ENCODE measurements at regions not wholly inside any gene's neighbourhood (a gene's known extent, or its start where the extent isn't known, plus 50 kb on each side); places are given as distances from the start of the nearest gene placed in this dataset.

DNA sequence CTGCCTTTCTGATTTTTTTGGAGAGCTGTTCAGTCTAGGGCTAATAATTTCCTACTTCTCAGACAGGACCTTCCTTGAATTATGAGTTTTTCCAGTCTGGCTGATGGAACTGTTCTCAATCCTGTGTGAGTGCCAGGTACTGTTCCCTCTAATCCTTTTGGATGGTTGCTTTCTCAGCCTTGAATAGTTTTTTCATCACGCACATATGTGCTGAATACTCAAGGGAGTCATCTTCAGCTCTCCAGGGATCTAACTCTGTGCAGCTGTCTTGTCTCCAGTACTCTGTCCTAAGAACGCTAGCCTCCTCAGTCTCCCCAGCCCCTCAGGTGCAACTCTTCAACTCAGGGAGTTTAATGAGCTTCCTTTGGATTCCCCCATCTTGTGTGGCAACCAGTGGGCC lies 93.2 kb downstream of the GASK1B start:
- Histone ChIP-seq H3K4me3 (no peak overlapping the region), H3K27ac (no peak overlapping the region), H3K27me3 (no peaks in the 10 kb centered on the region), H3K9me3 (no peaks in the 10 kb centered on the region), H3K4me1 (no peaks in the 10 kb centered on the region), H3K36me3 (no peaks in the 10 kb centered on the region)
- DNase-seq (no peak), ATAC-seq (no peak)
- intact Hi-C loops (cut with DNase I): no loop called here
- no peak for TF ChIP-seq CTCF (IDR thresholded peaks at IDR 0.05)

DNA sequence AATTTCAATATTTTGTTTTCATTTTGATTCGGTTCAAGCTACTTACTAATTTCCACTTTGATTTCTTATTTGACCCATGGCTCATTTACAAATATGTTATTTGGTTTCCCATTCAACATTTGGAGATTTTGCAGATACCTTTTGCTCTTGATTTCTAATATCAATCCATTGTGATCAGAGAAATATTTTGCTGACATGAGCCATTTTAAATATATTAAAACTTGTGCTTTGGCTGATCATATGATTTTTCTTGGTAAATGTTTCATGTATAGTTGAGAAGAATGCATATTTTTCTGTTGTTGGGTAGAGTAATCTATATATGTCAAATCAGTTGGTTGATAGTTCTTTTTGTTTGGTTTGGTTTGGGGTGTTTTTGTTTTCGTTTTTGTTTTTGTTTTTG lies 95.0 kb downstream of the GASK1B start:
- H3K9me3 ChIP-seq: no peaks in the 10 kb centered on the region
- DNase-seq (no peak), ATAC-seq (no peak)
- no peaks in the 10 kb centered on the region for H3K27me3 ChIP-seq
- no peak overlapping the region for H3K27ac ChIP-seq
- intact Hi-C loops (cut with DNase I): no loop called here
- no peak for TF ChIP-seq CTCF (IDR thresholded peaks at IDR 0.05)
- H3K4me1 ChIP-seq: no peaks in the 10 kb centered on the region
- H3K36me3 ChIP-seq: no peaks in the 10 kb centered on the region
- H3K4me3 ChIP-seq: no peak overlapping the region

DNA sequence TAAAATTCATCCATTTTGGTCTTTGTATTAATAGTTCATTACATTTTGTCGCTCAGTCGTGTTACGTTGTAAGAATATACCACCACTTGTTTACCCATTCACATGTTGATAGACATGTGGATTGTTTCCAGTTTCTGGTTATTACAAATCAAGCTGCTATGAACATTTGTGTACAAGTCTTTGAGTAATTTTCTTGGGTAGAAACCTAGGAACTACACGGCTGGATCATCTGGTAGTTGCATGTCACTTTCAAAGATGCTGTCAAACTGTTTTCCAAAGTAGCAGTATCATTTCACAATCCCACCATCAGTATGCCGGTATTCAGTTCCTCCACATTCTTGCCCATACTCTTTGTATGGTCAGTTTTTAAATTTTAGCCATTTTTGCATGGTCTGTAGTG lies 98.0 kb downstream of the GASK1B start:
- Histone ChIP-seq H3K27me3 (no peaks in the 10 kb centered on the region), H3K4me1 (no peaks in the 10 kb centered on the region), H3K36me3 (no peaks in the 10 kb centered on the region), H3K9me3 (no peaks in the 10 kb centered on the region), H3K4me3 (no peak overlapping the region), H3K27ac (no peak overlapping the region)
- DNase-seq (no peak), ATAC-seq (no peak)
- no peak for TF ChIP-seq CTCF (IDR thresholded peaks at IDR 0.05)
- intact Hi-C loops (cut with DNase I): no loop called here

DNA sequence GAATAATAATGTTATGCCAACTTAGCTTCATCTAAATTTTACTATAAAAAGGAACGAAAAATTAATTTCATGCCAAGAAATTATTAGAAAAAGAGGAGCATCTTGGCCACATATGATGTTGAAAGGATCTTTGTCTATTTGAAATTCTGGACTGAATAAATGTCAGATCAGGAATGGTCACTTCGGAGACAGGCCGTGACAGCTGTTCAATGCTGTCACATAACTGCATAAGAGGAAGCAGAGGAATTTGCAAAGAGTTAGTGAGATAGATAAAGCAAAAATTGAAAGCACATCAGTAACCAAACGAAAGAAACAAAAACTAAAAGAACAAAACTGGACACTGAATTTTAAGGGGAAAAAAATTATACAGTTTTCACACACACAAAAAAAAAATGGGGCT lies 100.9 kb downstream of the GASK1B start:
- Histone ChIP-seq H3K27ac (no peak overlapping the region), H3K4me3 (no peak overlapping the region), H3K4me1 (no peaks in the 10 kb centered on the region), H3K36me3 (no peaks in the 10 kb centered on the region), H3K9me3 (no peaks in the 10 kb centered on the region), H3K27me3 (no peaks in the 10 kb centered on the region)
- DNase-seq: no peak
- ATAC-seq: no peak
- intact Hi-C loops (cut with DNase I): no loop called here
- TF ChIP-seq CTCF (IDR thresholded peaks at IDR 0.05): no peak

GRCh38 chr4:158068068-158068467 lies 104.8 kb downstream of the GASK1B start:
- no peak for DNase-seq
- H3K4me1 ChIP-seq: no peaks in the 10 kb centered on the region
- no peak for TF ChIP-seq CTCF (IDR thresholded peaks at IDR 0.05)
- ATAC-seq: no peak
- H3K27ac ChIP-seq: no peak overlapping the region
- H3K9me3 ChIP-seq: no peaks in the 10 kb centered on the region
- H3K4me3 ChIP-seq: no peak overlapping the region
- intact Hi-C loops (cut with DNase I): no loop called here
- H3K36me3 ChIP-seq: no peaks in the 10 kb centered on the region
- no peaks in the 10 kb centered on the region for H3K27me3 ChIP-seq

- H3K4me3 ChIP-seq: no peak overlapping the region
- no peak for TF ChIP-seq CTCF (IDR thresholded peaks at IDR 0.05)
- DNase-seq (no peak), ATAC-seq (no peak)
- no peak overlapping the region for H3K27ac ChIP-seq
- no peaks in the 10 kb centered on the region for H3K36me3 ChIP-seq
- intact Hi-C loops (cut with DNase I): no loop called here
- H3K9me3 ChIP-seq: no peaks in the 10 kb centered on the region
- H3K27me3 ChIP-seq: no peaks in the 10 kb centered on the region
- no peaks in the 10 kb centered on the region for H3K4me1 ChIP-seq
These were observed 105.2 kb downstream of the GASK1B start for GRCh38 chr4:158067646-158068045.
